Sigmoid colon (tissue), 4 donors: ENCODE measurements at regions not wholly inside any gene's neighbourhood (a gene's known extent, or its start where the extent isn't known, plus 50 kb on each side); places are given as distances from the start of the nearest gene placed in this dataset.

Experiments
- POLR2A ChIP-seq, 2 donors: fragments of 450-650 bp; IDR thresholded peaks; one replicate each; pipeline ENCODE4 v1.6.1; 2016; ENCODE audit warnings: antibody characterized with exemption in 2 of 2, mild to moderate bottlenecking in 2 of 2, moderate library complexity in 2 of 2
- POLR2AphosphoS5 ChIP-seq, 4 donors: sonication (generic); formaldehyde crosslinking; IDR thresholded peaks; one replicate each; pipeline ENCODE4 v1.6.1; 2017; ENCODE audit warnings: antibody characterized with exemption in 4 of 4
- TF ChIP-seq, protein P1 (sequence below), 4 experiments: fragments of 450-650 bp in 3 of 4; fragments of 200-600 bp in 1 of 4; IDR thresholded peaks; one replicate each; pipeline ENCODE4 v1.5.1; 2016 to 2019; ENCODE audit warnings: antibody characterized with exemption in 4 of 4, mild to moderate bottlenecking in 3 of 4, moderate library complexity in 2 of 4

DNA sequence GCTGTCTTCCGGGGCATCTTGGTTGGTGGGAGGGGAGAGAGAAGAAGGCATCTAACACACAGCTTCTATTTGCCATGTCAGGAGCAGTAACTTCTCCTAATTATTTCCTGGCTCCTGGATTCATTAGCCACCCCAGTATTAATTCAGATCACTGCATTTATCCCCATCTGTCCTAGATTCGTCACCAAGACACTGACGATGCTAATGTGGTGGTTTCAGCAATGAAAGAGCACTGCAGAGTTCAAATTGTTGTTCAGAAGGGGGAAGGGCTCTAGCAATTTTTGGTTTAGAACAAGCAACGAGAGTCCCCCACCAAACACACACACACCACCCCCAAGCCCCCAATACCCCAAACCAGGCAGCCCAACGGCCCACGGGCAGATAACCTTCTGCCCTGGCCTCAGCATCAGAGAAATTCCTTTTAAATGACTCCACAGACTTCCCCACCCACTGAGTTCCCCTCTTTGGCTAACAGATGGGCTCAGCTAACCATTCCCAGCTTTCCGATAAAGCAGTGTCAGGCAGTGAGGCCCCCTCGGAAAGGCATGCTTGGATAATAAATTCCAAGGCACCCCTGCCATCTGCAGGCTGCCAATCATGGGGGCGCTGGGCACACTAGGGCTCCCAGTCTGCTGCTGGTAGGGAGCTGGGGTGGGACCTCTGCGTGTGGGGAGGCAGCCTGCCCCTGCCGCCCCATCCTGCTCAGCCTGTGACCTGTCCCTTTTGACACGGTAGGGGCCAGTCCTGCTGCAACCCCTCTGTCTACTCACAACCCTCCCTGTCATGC is 453.5 kb downstream of the MIAT start:
- TF ChIP-seq, protein P1, sequence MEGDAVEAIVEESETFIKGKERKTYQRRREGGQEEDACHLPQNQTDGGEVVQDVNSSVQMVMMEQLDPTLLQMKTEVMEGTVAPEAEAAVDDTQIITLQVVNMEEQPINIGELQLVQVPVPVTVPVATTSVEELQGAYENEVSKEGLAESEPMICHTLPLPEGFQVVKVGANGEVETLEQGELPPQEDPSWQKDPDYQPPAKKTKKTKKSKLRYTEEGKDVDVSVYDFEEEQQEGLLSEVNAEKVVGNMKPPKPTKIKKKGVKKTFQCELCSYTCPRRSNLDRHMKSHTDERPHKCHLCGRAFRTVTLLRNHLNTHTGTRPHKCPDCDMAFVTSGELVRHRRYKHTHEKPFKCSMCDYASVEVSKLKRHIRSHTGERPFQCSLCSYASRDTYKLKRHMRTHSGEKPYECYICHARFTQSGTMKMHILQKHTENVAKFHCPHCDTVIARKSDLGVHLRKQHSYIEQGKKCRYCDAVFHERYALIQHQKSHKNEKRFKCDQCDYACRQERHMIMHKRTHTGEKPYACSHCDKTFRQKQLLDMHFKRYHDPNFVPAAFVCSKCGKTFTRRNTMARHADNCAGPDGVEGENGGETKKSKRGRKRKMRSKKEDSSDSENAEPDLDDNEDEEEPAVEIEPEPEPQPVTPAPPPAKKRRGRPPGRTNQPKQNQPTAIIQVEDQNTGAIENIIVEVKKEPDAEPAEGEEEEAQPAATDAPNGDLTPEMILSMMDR (IDR thresholded peaks at IDR 0.05), result no peak
- no peak for TF ChIP-seq POLR2A (IDR thresholded peaks at IDR 0.05)
- no peak for TF ChIP-seq POLR2AphosphoS5 (IDR thresholded peaks at IDR 0.05)
